Choroid plexus epithelial cell (primary cell): ENCODE measurements at regions not wholly inside any gene's neighbourhood (a gene's known extent, or its start where the extent isn't known, plus 50 kb on each side); places are given as distances from the start of the nearest gene placed in this dataset.

ENCODE experiments used
- DNase-seq: peaks from one replicate; pipeline ENCODE4 v3.0.0-alpha.2; 2010; ENCODE audit warnings: low read depth
- H3K4me3 ChIP-seq: 2 replicates; pipeline ENCODE4 v1.5.1; 2011; ENCODE audit warnings: low read depth, mild to moderate bottlenecking, control low read depth, low read length, moderate library complexity
- TF ChIP-seq, protein P1 (sequence below): conservative IDR thresholded peaks from 2 replicates; pipeline ENCODE4 v1.5.1; 2011; ENCODE audit warnings: low read depth, mild to moderate bottlenecking, control low read depth, inconsistent platforms, low read length, moderate library complexity

DNA sequence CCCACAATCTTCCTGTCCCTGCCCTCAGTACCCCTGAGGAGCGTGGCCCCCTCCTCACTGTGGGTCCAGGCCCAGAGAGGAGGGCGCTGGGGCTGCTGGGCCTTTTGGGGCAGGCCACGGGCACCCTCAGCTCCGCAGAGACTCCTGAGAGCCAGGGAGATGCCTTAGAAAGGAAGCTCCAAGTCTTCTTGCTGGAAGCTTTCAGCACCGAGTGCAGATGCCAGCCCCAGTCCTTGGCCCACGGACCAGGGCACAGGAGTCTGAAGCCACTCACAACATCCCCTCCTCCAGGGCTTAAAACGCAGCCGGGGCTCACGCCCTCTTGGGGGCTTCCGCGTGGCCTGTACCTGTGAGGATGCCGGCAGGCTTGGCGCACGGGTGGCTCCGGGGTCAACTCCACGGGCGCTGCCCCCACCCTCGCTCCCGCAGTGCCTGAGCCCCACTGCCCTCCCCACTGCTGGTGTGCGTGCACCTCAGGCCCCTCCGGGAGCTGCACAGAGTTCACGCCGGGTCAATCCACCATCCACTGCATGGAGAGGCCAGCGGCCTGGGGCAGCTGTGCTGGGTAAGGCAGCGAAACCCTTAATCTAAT, 72.1 kb upstream of the CTDP1 start:
- no peak overlapping the region for H3K4me3 ChIP-seq
- TF ChIP-seq, protein P1, sequence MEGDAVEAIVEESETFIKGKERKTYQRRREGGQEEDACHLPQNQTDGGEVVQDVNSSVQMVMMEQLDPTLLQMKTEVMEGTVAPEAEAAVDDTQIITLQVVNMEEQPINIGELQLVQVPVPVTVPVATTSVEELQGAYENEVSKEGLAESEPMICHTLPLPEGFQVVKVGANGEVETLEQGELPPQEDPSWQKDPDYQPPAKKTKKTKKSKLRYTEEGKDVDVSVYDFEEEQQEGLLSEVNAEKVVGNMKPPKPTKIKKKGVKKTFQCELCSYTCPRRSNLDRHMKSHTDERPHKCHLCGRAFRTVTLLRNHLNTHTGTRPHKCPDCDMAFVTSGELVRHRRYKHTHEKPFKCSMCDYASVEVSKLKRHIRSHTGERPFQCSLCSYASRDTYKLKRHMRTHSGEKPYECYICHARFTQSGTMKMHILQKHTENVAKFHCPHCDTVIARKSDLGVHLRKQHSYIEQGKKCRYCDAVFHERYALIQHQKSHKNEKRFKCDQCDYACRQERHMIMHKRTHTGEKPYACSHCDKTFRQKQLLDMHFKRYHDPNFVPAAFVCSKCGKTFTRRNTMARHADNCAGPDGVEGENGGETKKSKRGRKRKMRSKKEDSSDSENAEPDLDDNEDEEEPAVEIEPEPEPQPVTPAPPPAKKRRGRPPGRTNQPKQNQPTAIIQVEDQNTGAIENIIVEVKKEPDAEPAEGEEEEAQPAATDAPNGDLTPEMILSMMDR: no peak
- no peak for DNase-seq

DNA sequence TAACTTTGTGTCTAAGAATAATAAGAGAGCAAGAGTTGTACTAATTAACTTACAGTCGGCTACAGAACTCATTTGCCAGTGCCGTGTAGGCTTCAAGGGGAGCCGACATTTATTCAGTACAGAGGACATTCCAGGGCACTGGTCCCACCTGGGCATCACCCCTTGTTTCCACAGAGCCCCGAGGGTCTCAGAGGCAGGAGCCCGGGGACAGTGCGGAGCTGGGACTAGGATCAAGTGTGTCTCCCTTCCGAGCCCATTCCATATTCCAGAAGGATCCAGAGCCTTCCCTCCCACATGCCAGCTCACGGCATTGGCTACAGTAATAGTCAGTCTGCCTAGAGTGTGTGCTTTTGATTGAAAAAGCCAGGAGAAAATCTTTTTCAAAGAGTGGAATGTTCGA, 71.5 kb upstream of the CTDP1 start:
- DNase-seq: no peak
- TF ChIP-seq, protein P1: no peak
- no peak overlapping the region for H3K4me3 ChIP-seq

DNA sequence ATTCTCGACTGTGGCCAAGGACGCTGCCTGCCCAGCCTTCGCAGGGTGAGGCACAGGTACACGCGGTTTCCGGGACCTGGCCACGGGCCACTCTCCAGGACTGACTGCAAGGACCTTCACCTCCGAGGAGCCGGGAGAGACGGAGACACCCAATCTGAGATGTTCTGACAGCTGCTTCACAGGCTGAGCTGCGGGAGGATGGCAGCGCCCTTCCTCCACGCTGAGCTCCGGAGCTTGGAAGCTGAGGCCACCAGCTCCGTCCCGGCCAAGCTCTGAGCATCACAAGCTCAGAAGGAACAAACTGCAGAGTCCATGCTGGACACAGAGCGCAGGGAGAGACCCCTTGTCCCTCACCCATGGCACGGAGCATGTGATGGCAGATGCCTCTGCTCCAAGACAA, 71.1 kb upstream of the CTDP1 start:
- TF ChIP-seq, protein P1: no peak
- H3K4me3 ChIP-seq: no peak overlapping the region
- DNase-seq: no peak

DNA sequence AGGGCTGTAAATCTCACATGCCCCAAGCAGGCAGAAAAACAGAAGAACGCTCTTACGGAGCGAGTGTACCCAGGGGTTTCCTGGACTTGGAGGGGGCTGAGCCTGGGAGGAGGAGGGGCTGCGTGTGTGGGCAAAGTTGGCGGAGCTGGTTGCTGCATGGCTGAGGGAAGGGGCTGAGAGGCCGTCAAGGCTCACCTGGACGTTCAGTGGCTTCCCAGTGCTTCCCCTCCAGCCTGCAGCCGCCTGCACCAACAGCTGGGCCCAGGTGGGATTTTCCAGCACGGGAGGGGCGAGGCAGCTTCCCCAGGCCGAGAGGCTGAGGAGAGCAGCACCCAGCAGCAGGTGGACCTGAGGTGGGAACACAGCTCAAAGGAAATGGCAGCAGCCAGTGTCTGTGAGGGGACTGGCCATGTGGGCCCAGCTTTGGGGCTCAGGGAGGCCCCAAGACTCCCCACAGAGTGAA, 70.6 kb upstream of the CTDP1 start:
- TF ChIP-seq, protein P1: no peak
- no peak overlapping the region for H3K4me3 ChIP-seq
- DNase-seq: no peak

DNA sequence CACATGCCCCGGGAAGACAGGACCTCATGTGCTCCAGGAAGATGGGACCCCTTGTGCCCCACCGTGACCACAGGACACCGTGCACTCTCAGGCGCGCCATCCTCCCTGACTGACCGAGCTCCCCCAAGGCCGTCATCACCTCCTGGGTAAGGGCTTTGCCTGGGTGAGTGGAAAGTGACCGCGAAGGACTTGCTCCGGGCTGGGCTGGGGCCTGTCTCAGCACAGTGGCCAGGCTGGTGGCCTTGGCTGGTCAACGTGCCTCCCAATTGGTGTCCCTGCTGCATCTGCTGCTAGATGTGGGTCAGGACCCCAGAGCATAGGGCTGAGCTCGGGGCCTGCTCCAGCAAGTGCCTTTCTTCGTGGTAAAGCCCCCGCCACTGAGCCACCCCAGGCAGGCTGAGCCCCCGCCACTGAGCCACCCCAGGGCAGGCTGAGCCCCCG, 69.7 kb upstream of the CTDP1 start:
- TF ChIP-seq, protein P1: no peak
- DNase-seq: no peak
- no peak overlapping the region for H3K4me3 ChIP-seq

DNA sequence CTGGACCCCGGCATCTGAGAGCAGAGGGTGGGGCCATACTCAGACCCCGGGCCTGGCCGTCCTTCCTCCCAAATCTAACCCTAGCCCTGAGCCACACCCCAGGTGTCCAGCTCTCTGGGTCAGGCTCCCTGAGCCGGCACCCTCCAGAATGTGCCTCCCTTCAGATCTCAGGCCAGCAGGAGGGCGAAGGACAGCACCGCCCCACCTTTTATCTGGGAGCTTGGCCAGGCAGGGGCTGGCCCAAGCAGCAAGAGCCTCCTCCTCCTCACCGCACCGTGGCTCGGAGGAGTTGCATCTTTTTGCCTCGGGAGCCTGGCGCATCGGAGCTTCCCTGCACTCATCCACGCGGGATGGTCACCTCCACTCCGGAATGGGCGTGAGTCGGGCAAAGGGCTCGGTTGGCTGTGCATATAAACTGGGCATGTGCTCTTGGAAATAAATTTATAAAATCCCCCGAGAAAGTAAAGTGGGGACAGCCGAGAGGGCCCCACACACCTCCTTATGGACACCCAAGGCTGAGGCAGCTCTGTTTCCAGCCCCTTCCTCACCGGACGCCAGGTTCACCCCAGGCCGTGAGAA, 69.1 kb upstream of the CTDP1 start:
- TF ChIP-seq, protein P1: no peak
- H3K4me3 ChIP-seq: no peak overlapping the region
- DNase-seq: no peak
